GM19455 (cell line): ENCODE measurements at regions not wholly inside any gene's neighbourhood (a gene's known extent, or its start where the extent isn't known, plus 50 kb on each side); places are given as distances from the start of the nearest gene placed in this dataset.
"Not testable (repeated sequence)": the region's sequence is repeated elsewhere in the genome, so short reads cannot be mapped to it uniquely, and the experiment has no call there.

ENCODE experiments used
- ATAC-seq: cut with Tn5 transposase; IDR thresholded peaks from one replicate; pipeline ENCODE4 v1.9.1; 2021; ENCODE audit not compliant: unreplicated experiment

GRCh38 chr1:148432318-148432717 is 50.8 kb downstream of the PPIAL4G start:
- not testable (repeated sequence) for ATAC-seq

DNA sequence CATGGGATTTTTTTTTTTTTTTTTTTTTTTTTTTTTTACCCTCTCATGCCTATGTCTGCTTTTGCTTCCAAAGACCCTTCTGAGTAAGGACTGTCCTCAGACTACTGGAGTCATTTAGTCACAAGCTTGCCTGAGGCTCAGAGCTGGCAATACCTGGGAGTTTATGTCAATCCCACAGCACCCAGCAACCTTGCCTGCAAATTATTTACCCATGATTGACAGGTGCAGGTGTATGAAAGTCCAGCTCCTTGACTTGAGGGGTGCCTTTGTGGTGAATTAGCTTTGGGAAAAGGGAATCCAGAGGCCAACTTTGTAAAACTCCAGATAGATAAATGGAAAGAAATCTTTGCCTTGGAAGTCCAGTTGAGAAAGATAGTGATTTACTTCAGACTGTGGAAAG is 53.2 kb downstream of the PPIAL4G start:
- not testable (repeated sequence) for ATAC-seq

DNA sequence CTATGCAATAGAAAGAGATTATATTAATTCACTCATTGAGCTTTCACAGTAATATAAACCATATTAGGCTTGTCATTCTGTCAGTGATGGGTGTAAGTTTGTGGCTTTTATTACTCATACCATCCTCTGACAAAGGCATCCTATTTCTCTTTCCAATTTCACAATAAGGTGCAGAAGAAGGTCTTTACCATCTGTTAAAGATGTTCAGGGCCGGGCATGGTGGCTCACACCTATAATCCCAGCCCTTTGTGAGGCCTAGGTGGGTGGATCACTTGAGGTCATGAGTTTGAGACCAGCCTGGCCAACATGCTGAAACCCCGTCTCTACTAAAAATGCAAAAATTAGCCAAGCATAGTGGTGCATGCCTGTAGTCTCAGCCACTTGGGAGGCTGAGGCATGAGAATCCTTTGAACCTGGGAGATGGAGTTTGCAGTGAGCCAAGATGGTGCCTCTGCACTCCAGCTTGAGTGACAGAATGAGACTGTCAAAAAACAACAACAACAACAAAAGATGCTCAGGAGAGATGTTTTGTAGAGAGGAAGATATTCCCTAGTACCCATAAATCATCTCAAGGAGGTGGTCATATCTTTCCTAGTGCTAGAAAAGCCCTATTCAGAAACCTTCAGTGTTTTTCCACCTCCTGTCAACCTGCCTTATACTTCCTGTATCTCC is 56.0 kb downstream of the PPIAL4G start:
- ATAC-seq = not testable (repeated sequence)

- ATAC-seq = not testable (repeated sequence)
Observed at GRCh38 chr1:148426385-148426784, 56.7 kb downstream of the PPIAL4G start.

- not testable (repeated sequence) for ATAC-seq
Observed at GRCh38 chr1:148424143-148425003, 58.7 kb downstream of the PPIAL4G start.

- ATAC-seq = not testable (repeated sequence)
Observed at GRCh38 chr1:148422921-148423320, 60.2 kb downstream of the PPIAL4G start.

DNA sequence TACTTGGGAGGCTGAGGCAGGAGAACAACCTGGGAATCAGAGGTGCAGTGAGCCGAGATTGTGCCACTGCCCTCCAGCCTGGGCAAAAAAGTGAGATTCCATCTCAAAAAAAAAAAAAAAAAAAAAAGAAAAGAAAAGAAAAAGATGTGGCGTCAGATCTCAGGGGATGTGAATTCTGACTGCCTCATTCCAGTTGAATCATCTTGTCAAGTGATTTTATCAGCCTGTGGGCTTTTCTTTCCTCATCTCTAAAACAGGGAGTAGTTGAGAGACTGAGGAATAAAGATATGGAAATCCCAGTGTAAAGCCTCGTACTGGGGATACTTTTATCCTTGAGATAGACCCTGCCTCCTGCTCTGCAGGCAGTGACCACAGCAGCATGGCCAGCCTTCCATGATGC is 65.9 kb downstream of the PPIAL4G start:
- not testable (repeated sequence) for ATAC-seq

GRCh38 chr1:148413385-148413784 is 69.7 kb downstream of the PPIAL4G start:
- ATAC-seq = not testable (repeated sequence)

GRCh38 chr1:148404786-148405568 is 78.1 kb downstream of the PPIAL4G start:
- ATAC-seq = not testable (repeated sequence)

DNA sequence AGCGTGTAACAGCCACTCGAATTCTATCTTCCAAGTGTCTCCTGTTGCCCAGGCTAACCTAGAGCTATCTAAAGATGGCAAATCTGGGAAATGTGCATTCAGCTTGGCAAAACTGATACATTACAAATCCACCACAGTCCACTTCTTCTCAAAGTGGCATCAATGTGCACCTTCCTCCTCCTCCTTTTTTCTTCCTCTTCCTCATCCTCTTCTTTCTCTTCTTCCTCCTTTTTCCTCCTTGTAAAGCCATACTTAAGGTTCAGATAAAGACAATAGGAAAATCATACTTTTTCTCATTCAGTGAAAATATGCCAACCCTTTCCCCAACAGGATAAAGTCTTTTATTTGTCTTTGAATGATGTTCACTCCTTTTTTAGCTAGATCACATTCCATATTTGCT is 79.2 kb downstream of the PPIAL4G start:
- ATAC-seq = not testable (repeated sequence)

DNA sequence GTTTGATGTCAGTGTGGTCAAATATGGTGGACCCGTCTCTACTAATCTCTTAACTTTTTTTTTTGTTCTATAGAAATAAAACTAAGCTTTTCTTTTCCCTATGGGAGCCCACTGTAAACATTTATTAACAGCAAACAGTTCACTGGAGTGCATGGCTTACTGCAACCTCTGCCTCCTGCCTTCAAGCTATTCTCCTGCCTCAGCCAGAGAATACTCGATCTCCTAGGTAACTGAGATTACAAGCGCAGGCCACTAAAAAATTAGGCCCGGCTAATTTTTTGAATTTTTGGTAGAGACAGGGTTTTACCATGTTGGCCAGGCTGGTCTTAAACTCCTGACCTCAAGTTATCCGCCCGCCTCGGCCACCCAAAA is 80.0 kb downstream of the PPIAL4G start:
- not testable (repeated sequence) for ATAC-seq

DNA sequence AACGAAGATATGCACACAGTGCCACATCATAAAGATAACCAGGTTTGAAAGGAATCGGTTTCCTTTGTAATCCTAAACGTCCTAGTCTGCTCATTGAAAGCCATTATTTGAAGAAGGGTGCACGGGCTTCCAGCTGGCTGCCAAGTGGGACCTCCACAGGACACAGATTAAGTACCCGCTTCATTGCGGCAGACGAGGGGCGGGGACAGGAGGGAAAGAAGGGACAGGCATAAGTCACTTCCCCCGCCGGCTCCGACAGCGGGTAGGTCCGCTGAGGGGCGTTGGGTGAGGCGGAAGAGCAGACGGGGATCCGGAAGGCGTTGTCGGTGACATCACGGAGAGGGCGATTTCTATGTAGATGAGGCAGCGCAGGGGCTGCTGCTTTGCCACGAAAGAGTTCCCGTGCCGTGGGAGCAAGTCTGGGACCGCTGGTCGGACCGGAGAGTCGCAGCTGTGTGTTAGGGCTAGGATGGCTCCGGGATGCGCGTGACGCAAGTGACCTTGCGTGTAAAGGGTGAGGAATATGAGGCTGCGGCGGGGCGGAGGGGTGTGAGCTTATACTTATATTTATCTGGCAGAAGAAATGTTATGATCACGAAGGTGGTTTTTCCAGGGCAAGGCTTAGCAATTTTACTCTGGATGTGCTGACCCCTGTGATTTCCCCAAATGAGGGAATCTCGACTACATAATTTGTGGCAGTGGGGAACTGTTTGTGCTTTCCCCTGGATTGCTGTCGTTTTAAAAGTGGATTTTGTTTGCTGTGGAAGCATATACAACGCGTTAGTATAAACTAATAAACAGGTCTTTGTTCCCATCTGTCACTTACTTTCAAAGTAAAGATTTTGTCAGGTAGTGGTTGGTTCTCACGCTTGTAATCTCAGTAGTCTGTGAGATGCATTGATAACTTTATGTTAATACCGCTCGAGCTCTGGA is 80.7 kb downstream of the PPIAL4G start:
- ATAC-seq = peak; percentile 89

DNA sequence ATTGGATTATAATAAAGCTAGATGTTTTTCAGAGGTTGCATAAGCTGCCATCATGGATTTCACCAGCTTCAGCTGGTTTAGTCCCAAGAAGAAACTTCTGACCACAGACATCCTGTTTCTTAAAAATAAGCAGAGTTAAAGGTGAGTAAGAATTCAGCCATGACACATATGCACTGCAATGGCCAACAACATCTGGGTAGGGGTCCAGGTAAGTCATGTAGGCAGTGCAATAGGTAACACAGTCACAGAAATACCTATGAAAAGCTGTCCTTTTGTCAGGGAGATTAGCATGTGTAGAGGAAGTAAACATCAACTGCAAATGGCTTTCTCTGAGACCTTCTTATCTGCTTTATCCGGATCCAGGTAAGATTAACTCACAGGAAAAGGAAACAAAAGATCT is 85.6 kb downstream of the PPIAL4G start:
- not testable (repeated sequence) for ATAC-seq

GRCh38 chr1:148392505-148392904 is 90.6 kb downstream of the PPIAL4G start:
- ATAC-seq = not testable (repeated sequence)

DNA sequence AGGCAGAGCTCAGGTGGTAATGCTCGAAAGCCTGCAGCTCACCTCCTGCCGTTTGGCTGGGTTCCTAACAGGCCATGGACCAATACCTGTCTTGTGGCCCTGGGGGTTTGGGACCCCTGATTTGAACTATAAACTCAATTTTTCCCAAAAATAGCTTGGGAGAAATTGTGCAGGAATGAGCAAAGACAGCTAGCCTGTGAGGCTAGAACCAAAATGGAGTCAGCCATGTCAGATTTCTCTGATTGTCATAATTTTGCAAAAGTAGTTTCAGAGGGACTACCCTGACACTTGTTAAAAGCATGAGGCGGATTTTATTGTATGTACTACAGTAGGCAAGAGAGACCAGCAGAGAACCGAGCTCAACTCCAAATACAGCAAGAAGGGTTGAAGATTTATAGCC is 91.8 kb downstream of the PPIAL4G start:
- ATAC-seq = not testable (repeated sequence)

GRCh38 chr1:148389027-148389339 is 94.1 kb downstream of the PPIAL4G start:
- ATAC-seq = no peak

DNA sequence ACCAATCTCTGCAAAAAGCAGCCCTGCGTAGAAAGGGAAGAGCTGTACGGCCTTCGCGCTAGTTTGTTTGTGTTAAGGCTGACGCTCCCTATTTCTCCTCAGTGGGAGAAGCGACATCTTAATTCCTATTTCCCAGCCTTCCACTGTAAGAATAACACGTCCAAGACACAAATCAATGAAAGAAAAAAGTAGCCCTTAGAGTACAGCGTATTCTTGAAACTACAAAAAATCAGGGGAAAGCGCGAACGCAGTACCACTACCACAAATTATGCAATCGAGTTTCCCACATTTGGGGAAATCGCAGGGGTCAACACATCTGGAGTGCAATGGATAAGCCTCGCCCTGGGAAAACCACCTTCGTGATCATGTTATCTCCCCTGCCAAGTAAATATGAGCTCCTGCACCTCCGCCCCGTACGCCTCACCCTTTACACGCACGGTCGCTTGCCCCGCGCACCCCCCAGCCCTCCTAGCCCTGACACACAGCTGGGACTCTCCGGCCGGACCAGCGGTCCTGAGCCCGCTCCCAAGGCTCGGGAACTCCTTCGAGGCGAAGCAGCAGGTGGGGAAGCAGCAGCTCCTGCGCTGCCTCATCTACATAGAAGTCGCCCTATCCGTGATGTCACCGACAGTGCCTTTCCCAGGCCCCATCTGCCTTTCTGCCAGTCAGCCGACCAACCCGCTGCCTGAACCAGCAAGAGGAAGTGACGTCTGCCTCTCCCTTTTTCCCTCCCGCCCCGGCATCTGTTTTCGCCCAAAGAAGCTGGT is 94.7 kb downstream of the PPIAL4G start:
- no peak for ATAC-seq

DNA sequence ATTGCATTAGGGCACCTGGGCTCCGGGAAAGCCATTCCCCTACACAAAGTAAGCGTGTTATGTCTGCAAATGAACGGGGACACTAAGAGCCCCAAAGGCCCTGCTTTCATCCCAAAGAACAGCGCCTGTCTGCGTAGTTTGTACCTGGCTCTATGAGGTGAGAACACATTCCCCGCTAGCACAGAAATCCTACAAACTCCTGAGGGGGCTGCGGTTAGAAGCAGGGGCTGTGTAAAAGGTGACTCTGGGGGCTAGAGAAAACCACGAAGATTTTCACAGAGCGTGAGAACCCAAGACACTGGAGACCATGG is 95.2 kb downstream of the PPIAL4G start:
- ATAC-seq = not testable (repeated sequence)

GRCh38 chr1:148387122-148387948 is 95.8 kb downstream of the PPIAL4G start:
- ATAC-seq = not testable (repeated sequence)
